GM23248 (cell line): ENCODE measurements at regions not wholly inside any gene's neighbourhood (a gene's known extent, or its start where the extent isn't known, plus 50 kb on each side); places are given as distances from the start of the nearest gene placed in this dataset.

Experiments
- DNase-seq: peaks from one replicate; pipeline ENCODE4 v3.0.0-alpha.2; 2015
- H2AFZ ChIP-seq: fragments of 200-600 bp; sonication (generic); 2 replicates; pipeline ENCODE4 v1.6.1; 2016; ENCODE audit warnings: antibody characterized with exemption
- H3F3A ChIP-seq: fragments of 200-600 bp; sonication (generic); 2 replicates; pipeline ENCODE4 v1.6.1; 2016; ENCODE audit warnings: mild to moderate bottlenecking, antibody characterized with exemption, mixed run types; ENCODE audit not compliant: insufficient read depth
- H3K27ac ChIP-seq: fragments of 200-600 bp; sonication (generic); 2 replicates; pipeline ENCODE4 v1.5.1; 2016; ENCODE audit warnings: mild to moderate bottlenecking
- H3K27me3 ChIP-seq: fragments of 200-600 bp; sonication (generic); replicated peaks from 2 replicates; pipeline ENCODE4 v1.6.1; 2016; ENCODE audit warnings: mild to moderate bottlenecking; ENCODE audit not compliant: insufficient read depth
- H3K36me3 ChIP-seq: fragments of 200-600 bp; sonication (generic); 2 replicates; pipeline ENCODE4 v1.6.1; 2016; ENCODE audit warnings: low read depth, mild to moderate bottlenecking
- H3K4me1 ChIP-seq: fragments of 200-600 bp; sonication (generic); 2 replicates; pipeline ENCODE4 v1.6.1; 2016; ENCODE audit warnings: mild to moderate bottlenecking; ENCODE audit not compliant: insufficient read depth
- H3K4me2 ChIP-seq: fragments of 200-600 bp; sonication (generic); one replicate; pipeline ENCODE4 v1.6.1; 2016; ENCODE audit warnings: mild to moderate bottlenecking; ENCODE audit not compliant: unreplicated experiment
- H3K4me3 ChIP-seq: fragments of 200-600 bp; sonication (generic); 2 replicates; pipeline ENCODE4 v1.5.1; 2016; ENCODE audit warnings: mild to moderate bottlenecking
- H3K79me2 ChIP-seq: fragments of 200-600 bp; sonication (generic); 2 replicates; pipeline ENCODE4 v1.6.1; 2016; ENCODE audit warnings: mild to moderate bottlenecking; ENCODE audit not compliant: insufficient read depth
- H3K9ac ChIP-seq: fragments of 200-600 bp; sonication (generic); 2 replicates; pipeline ENCODE4 v1.6.1; 2016; ENCODE audit warnings: mild to moderate bottlenecking
- H3K9me2 ChIP-seq: fragments of 200-600 bp; sonication (generic); 2 replicates; pipeline ENCODE4 v1.6.1; 2016; ENCODE audit warnings: mixed run types, mild to moderate bottlenecking, moderate library complexity; ENCODE audit not compliant: insufficient read depth
- H3K9me3 ChIP-seq: fragments of 200-600 bp; sonication (generic); one replicate; pipeline ENCODE4 v1.6.1; 2017; ENCODE audit warnings: low read depth
- H4K20me1 ChIP-seq: fragments of 200-600 bp; sonication (generic); 2 replicates; pipeline ENCODE4 v1.6.0; 2016; ENCODE audit not compliant: insufficient read depth
- EZH2 ChIP-seq: fragments of 200-600 bp; sonication (generic); IDR thresholded peaks from 2 replicates; pipeline ENCODE4 v1.6.1; 2018; ENCODE audit warnings: antibody characterized with exemption, mild to moderate bottlenecking; ENCODE audit not compliant: insufficient read depth, poor library complexity, severe bottlenecking
- EZH2phosphoT487 ChIP-seq: fragments of 200-600 bp; sonication (generic); IDR thresholded peaks from 2 replicates; pipeline ENCODE4 v1.6.1; 2018; ENCODE audit warnings: antibody characterized with exemption, moderate library complexity, mild to moderate bottlenecking, low read depth; ENCODE audit not compliant: insufficient read depth
- WGBS, 2 experiments: methylation state at CpG; one replicate each; pipeline ENCODE4 v1.1.6; 2015 to 2017; ENCODE audit warnings: low lambda C conversion rate in 2 of 2, low coverage in 1 of 2; ENCODE audit errors: missing lambda C conversion rate in 2 of 2; 5-methylcytosine and 5-hydroxymethylcytosine counted together
- in situ Hi-C: fragments of 300-500 bp; cut with MboI; formaldehyde crosslinking; loops from 2 replicates; pipeline ENCODE4 v1.15.0; 2020

GRCh38 chr14:43247877-43248276 lies 1259.2 kb downstream of the FSCB start:
- DNase-seq, result no peak
- Histone ChIP-seq H3K27me3 (no peaks in the 10 kb centered on the region), H4K20me1 (no peaks in the 10 kb centered on the region), H3K9me3 (no peaks in the 10 kb centered on the region), H3K79me2 (no peaks in the 10 kb centered on the region), H3K9me2 (no peaks in the 10 kb centered on the region), H3F3A (no peaks in the 10 kb centered on the region), H2AFZ (no peak overlapping the region), H3K4me2 (no peak overlapping the region), H3K36me3 (no peaks in the 10 kb centered on the region), H3K4me1 (no peaks in the 10 kb centered on the region), H3K9ac (no peak overlapping the region), H3K4me3 (no peak overlapping the region), H3K27ac (no peak overlapping the region)
- WGBS, 2 experiments, result 22 to 24% methylated on average over 1 of the region's 1 CpG
- in situ Hi-C loops, result no loop called here
- TF ChIP-seq EZH2, result no peak
- TF ChIP-seq EZH2phosphoT487, result no peak

DNA sequence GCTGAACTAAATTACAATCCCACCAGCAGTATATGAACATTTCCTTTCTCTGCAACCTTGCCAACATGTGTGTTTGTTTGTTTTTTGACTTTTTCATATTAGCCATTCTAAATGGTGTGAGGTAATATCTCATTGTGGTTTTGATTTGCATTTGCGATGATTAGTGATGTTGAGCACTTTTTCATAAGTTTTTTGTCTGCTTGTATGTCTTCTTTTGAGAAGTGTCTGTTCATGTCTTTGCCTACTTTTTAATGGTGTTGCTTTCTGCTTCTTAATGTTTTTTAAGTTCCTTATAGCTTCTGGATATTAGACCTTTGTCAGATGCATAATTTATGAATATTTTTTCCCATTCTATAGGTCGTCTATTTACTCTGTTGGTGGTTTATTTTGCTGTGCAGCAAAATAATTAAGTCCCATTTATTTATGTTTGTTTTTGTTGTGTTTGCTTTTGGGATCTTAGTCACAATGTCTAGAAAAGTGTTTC lies 1262.9 kb downstream of the FSCB start:
- Histone ChIP-seq H3K27me3 (no peaks in the 10 kb centered on the region), H2AFZ (no peak overlapping the region), H3K36me3 (no peaks in the 10 kb centered on the region), H4K20me1 (no peaks in the 10 kb centered on the region), H3K4me1 (no peaks in the 10 kb centered on the region), H3K4me3 (no peak overlapping the region), H3K9me2 (no peaks in the 10 kb centered on the region), H3K27ac (no peak overlapping the region), H3K9ac (no peak overlapping the region), H3K4me2 (no peak overlapping the region), H3F3A (no peaks in the 10 kb centered on the region), H3K79me2 (no peaks in the 10 kb centered on the region), H3K9me3 (no peaks in the 10 kb centered on the region)
- WGBS, 2 experiments, result 23 to 24% methylated on average over 2 of the region's 2 CpGs
- in situ Hi-C loops, result no loop called here
- TF ChIP-seq EZH2phosphoT487, result no peak
- no peak for TF ChIP-seq EZH2
- no peak for DNase-seq

DNA sequence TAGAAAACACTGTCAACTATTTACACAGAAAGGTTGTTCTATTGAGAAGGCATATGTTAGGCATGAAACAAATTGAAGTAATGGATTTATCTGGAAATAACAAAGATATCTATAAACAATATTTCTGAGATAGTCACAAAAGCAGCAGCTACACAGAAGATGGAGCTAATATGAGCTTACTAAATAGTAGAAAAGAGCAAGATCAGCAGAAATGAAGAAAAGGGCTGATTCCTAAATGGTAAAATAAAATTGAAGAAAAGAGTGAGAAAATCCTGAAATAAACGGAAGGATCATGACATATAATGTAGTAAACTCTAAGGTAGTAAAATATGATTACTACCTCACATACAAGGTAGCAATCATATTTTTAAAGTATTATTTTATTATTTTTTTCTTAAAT lies 1263.9 kb downstream of the FSCB start:
- Histone ChIP-seq H3K27ac (no peak overlapping the region), H3K9me3 (no peaks in the 10 kb centered on the region), H2AFZ (no peak overlapping the region), H3K4me2 (no peak overlapping the region), H3F3A (no peaks in the 10 kb centered on the region), H3K9ac (no peak overlapping the region), H3K79me2 (no peaks in the 10 kb centered on the region), H3K36me3 (no peaks in the 10 kb centered on the region), H3K4me1 (no peaks in the 10 kb centered on the region), H3K27me3 (no peaks in the 10 kb centered on the region), H3K4me3 (no peak overlapping the region), H4K20me1 (no peaks in the 10 kb centered on the region), H3K9me2 (no peaks in the 10 kb centered on the region)
- in situ Hi-C loops, result no loop called here
- TF ChIP-seq EZH2, result no peak
- TF ChIP-seq EZH2phosphoT487, result no peak
- no peak for DNase-seq
- 40 to 54% methylated on average over 1 of the region's 1 CpG for WGBS, 2 experiments

DNA sequence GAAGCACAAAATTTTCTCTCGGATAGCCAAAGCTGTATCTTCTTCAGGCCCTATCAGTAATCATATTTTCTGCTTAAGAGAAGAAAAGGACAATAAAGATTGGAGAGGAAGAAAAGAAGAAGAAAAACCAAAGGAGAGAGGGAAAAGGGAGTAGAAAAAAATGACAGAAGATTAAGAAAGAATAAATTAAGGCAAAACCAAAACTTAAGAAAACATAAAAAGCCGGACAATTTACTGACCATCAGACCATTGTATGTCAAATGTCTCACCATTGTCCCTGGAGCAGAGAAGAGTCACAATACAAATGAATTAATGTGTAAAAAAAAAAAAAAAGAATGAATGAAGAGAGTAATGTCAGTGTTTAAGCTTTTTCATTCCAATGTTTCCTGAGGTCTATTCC lies 1274.8 kb downstream of the FSCB start:
- H3K27me3 ChIP-seq, result no peaks in the 10 kb centered on the region
- H3K4me1 ChIP-seq, result no peaks in the 10 kb centered on the region
- no peak overlapping the region for H3K9ac ChIP-seq
- in situ Hi-C loops, result no loop called here
- no peaks in the 10 kb centered on the region for H4K20me1 ChIP-seq
- H3F3A ChIP-seq, result no peaks in the 10 kb centered on the region
- no peaks in the 10 kb centered on the region for H3K36me3 ChIP-seq
- no peak for DNase-seq
- H3K4me3 ChIP-seq, result no peak overlapping the region
- no peaks in the 10 kb centered on the region for H3K79me2 ChIP-seq
- H3K9me2 ChIP-seq, result no peaks in the 10 kb centered on the region
- no peak overlapping the region for H3K4me2 ChIP-seq
- no peak overlapping the region for H3K27ac ChIP-seq
- no peak overlapping the region for H2AFZ ChIP-seq
- 24 to 35% methylated on average over 2 of the region's 2 CpGs for WGBS, 2 experiments
- H3K9me3 ChIP-seq, result no peaks in the 10 kb centered on the region
- TF ChIP-seq EZH2phosphoT487, result no peak

GRCh38 chr14:43215524-43215923 lies 1291.6 kb downstream of the FSCB start:
- Histone ChIP-seq H3K9ac (no peak overlapping the region), H3K27me3 (no peaks in the 10 kb centered on the region), H3K36me3 (no peaks in the 10 kb centered on the region), H2AFZ (no peak overlapping the region), H3K9me2 (no peaks in the 10 kb centered on the region), H3K27ac (no peak overlapping the region), H3K4me2 (no peak overlapping the region), H3F3A (no peaks in the 10 kb centered on the region), H3K4me3 (no peak overlapping the region), H3K79me2 (no peaks in the 10 kb centered on the region), H3K4me1 (no peaks in the 10 kb centered on the region), H4K20me1 (no peaks in the 10 kb centered on the region), H3K9me3 (no peaks in the 10 kb centered on the region)
- TF ChIP-seq EZH2phosphoT487 (no peak), EZH2 (no peak)
- in situ Hi-C loops, result no loop called here
- no peak for DNase-seq
- WGBS, 2 experiments, result 38 to 43% methylated on average over 2 of the region's 2 CpGs
